ENCODE measurements at regions not wholly inside any gene's neighbourhood (a gene's known extent, or its start where the extent isn't known, plus 50 kb on each side); places are given as distances from the start of the nearest gene placed in this dataset.
"Not testable (repeated sequence)": the region's sequence is repeated elsewhere in the genome, so short reads cannot be mapped to it uniquely, and the experiment has no call there.

DNA sequence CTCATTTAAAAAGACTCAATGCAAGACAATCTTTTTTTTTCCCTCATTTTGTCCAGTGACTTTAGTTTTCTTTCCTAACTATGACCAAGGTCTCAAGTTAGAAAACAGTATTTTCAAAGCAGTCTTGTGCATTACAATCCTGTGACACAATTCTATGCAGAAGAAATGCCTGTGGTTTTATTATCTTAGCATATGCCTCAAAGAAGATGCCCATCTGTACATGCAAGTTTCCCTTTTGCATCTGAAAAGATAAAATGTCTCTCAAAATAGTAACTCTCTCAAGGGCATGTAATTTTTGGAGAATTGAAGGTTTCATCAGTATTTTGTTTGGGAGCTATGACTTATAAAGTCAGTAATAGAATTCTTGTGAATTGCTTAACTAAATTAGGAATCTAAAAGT lies 292.0 kb upstream of the SUCLG2 start:
- Mint-ChIP-seq H3K9me3 (peaks cover 5% of the 10 kb centered on the region), H3K36me3 (ENCODE audit: insufficient read depth) (no peaks in the 10 kb centered on the region), H3K4me3 (no peak overlapping the region), H3K27ac (ENCODE audit: low read depth) (no peak overlapping the region), H3K27me3 (no peaks in the 10 kb centered on the region), H3K4me1 (peaks cover 20% of the 10 kb centered on the region)
- DNase-seq (ENCODE audit: low spot score in 2 of 2) (no peak), ATAC-seq (replicated peaks; ENCODE audit: extremely low read depth, poor library complexity, severe bottlenecking) (no peak)

DNA sequence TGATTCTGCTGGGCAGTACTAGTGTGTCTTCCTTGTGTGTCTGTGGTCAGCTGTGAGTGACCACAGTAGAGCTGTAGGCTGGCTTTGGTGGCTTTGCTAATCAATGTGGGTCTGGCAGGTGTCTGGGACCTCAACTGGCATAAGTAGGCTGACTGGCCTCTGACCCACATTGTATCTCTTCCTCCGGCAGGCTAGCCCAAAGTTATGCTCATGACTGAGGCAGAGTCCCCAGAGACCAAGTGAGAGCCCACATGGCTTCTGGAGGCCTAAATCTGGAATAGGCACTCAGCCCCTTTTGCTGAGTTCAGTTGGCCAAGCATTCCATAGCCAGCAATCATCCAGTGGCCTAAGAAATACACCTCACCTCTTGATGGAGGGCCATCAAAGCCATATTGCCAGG lies 289.1 kb upstream of the SUCLG2 start:
- H3K27ac Mint-ChIP-seq (ENCODE audit: low read depth), result no peak overlapping the region
- no peaks in the 10 kb centered on the region for H3K27me3 Mint-ChIP-seq
- H3K9me3 Mint-ChIP-seq, result peaks cover 5% of the 10 kb centered on the region
- peaks cover 18% of the 10 kb centered on the region for H3K4me1 Mint-ChIP-seq
- ATAC-seq (replicated peaks; ENCODE audit: extremely low read depth, poor library complexity, severe bottlenecking) (no peak), DNase-seq (ENCODE audit: low spot score in 2 of 2) (no peak)
- H3K4me3 Mint-ChIP-seq, result no peak overlapping the region
- no peaks in the 10 kb centered on the region for H3K36me3 Mint-ChIP-seq (ENCODE audit: insufficient read depth)

DNA sequence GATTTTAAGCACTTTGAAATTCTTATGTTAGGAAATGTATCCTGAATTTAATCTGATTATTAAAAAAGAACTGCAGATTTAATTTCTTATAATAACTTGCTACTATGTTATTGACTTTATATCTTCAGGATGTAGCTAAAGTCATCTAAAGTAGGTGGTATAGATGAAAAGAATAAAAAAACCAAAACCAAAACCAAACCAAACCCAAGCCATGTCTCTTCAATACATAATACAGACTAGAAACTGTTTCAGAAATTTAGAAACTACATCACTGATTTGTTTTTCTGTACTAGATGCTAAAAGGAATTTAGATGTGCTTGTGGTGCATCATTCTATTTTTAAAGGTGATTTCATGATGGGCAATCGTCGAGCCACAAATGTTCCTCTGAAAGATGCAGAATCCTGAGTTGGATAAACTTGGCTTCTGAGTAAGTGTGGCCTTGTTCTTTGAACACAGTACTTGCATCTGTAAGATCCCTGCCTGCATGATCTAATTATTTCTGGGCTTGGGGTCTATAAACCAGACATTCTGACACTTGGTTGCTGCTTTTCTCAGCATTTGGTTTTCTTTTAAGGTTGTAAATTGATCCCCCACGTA lies 287.1 kb upstream of the SUCLG2 start:
- Mint-ChIP-seq H3K9me3 (peaks cover 5% of the 10 kb centered on the region), H3K4me1 (peaks cover 5% of the 10 kb centered on the region), H3K36me3 (ENCODE audit: insufficient read depth) (no peaks in the 10 kb centered on the region), H3K27ac (ENCODE audit: low read depth) (no peak overlapping the region), H3K27me3 (no peaks in the 10 kb centered on the region), H3K4me3 (no peak overlapping the region)
- ATAC-seq (replicated peaks; ENCODE audit: extremely low read depth, poor library complexity, severe bottlenecking) (no peak), DNase-seq (ENCODE audit: low spot score in 2 of 2) (no peak)

DNA sequence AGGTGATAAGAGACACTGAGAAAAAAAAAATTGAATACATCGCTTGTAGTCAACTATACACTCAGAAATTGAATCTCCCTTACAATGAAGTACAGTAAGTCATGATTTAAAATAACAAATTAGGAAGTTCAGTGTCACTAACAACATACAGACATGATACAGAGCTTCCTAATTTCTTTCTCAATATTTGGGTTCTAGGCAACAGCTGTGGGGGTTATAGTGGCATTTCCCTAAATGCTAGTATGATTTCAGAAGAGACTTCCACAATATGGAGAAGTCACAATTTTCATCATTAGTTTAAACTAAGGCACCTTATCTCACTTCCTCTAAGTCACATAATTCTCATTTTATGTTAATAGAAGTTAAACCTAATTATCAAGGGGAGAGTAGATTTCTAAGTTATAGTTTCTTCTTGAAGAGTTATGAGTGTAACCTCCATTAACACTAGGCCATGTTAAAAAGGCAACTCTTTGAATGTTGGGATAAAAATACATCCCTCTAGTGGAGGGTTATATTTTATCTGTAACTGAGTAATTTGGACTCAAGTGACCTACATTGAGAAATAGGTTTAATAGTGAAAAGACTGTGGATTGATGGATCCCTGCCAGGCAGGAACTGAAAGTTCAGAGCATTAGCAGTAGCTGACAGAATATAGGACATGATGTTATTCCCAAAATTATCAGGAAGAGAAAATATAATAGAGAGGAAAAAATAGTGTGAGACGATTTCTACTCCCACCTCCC lies 286.0 kb upstream of the SUCLG2 start:
- ATAC-seq (replicated peaks; ENCODE audit: extremely low read depth, poor library complexity, severe bottlenecking) (no peak), DNase-seq (ENCODE audit: low spot score in 2 of 2) (no peak)
- Mint-ChIP-seq H3K4me3 (no peak overlapping the region), H3K27me3 (no peaks in the 10 kb centered on the region), H3K36me3 (ENCODE audit: insufficient read depth) (no peaks in the 10 kb centered on the region), H3K27ac (ENCODE audit: low read depth) (no peak overlapping the region), H3K4me1 (peaks cover 5% of the 10 kb centered on the region), H3K9me3 (peaks cover 2% of the 10 kb centered on the region)

DNA sequence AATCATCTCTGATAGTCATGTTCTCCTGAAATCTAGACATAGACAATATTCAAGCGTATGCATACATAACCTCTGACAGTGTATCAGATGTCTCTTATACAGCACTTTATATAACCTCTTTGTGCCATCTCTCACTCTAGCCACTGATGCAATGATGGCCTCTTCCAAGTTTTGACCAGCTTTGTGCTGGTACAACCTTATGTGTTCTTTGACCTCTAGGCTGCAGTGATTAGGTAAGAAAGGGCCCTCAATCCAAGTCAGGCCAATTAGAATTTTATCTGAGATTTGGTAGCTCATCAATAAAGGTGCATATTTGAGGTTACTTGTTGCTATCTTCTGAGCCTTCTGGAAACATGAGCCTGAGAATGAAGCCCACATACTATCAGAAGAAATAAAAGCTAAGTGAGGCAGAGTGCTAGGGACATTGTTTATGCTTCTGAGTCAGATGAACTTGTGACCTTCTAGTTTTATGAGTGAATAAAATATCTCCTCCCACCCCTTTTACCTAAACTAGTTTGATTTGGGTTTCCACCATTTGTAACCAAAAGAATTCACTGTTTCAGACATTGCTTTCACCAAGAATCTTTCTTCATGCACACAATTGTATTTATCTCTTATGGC lies 283.2 kb upstream of the SUCLG2 start:
- Mint-ChIP-seq H3K36me3 (ENCODE audit: insufficient read depth) (no peaks in the 10 kb centered on the region), H3K9me3 (no peaks in the 10 kb centered on the region), H3K27ac (ENCODE audit: low read depth) (no peak overlapping the region), H3K4me1 (peaks cover 5% of the 10 kb centered on the region), H3K27me3 (no peaks in the 10 kb centered on the region), H3K4me3 (no peak overlapping the region)
- ATAC-seq (replicated peaks; ENCODE audit: extremely low read depth, poor library complexity, severe bottlenecking) (no peak), DNase-seq (ENCODE audit: low spot score in 2 of 2) (no peak)

DNA sequence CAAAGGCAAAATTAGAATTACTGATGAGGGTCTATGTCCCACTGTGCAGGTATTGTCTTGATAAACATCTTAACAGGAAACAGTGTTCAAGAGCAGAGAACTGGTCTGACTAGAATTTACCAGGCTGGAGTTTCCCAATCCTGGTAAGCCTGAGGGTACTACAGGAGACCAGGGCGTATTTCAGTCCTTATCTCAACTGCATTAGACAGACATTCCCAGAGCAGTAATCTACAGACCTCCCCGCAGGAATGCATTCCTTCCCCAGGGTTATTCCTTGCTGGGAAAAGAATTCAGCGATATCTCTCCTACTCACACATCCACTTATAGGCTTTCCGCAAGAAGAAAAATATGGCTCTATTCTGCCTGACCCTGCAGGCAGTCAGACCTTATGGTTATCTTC lies 276.0 kb upstream of the SUCLG2 start:
- H3K27me3 Mint-ChIP-seq, result peaks cover 17% of the 10 kb centered on the region
- not testable (repeated sequence) for H3K4me1 Mint-ChIP-seq

DNA sequence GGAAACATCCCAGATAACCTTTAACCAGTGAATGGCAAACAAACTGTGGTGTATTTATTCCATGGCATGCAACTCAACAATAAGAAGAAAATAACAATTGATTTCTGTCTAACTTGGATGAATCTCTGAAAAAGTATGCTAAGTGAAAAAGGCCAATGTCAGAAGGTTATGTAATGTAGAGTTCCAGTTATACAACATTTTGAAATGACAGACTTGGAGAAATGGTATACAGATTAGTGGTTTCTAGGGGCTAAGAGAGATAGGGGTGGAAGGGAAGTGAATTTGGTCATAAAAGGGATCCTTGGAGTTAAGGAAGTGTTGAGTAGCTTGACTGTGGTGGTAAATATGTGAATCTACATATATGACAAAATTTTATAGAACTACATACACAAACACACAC lies 269.4 kb upstream of the SUCLG2 start:
- no peaks in the 10 kb centered on the region for H3K36me3 Mint-ChIP-seq (ENCODE audit: insufficient read depth)
- no peaks in the 10 kb centered on the region for H3K9me3 Mint-ChIP-seq
- no peaks in the 10 kb centered on the region for H3K4me1 Mint-ChIP-seq
- DNase-seq (ENCODE audit: low spot score in 2 of 2), result no peak
- H3K27ac Mint-ChIP-seq (ENCODE audit: low read depth), result no peak overlapping the region
- H3K27me3 Mint-ChIP-seq, result peaks cover 37% of the 10 kb centered on the region
- H3K4me3 Mint-ChIP-seq, result no peak overlapping the region
- no peak for ATAC-seq (replicated peaks; ENCODE audit: extremely low read depth, poor library complexity, severe bottlenecking)

More for the DNA sequence above, 276.0 kb upstream of the SUCLG2 start:
- not testable (repeated sequence) for DNase-seq (ENCODE audit: low spot score in 2 of 2); H3K4me3 Mint-ChIP-seq; ATAC-seq (replicated peaks; ENCODE audit: extremely low read depth, poor library complexity, severe bottlenecking); H3K36me3 Mint-ChIP-seq (ENCODE audit: insufficient read depth); H3K9me3 Mint-ChIP-seq; H3K27ac Mint-ChIP-seq (ENCODE audit: low read depth)

DNA sequence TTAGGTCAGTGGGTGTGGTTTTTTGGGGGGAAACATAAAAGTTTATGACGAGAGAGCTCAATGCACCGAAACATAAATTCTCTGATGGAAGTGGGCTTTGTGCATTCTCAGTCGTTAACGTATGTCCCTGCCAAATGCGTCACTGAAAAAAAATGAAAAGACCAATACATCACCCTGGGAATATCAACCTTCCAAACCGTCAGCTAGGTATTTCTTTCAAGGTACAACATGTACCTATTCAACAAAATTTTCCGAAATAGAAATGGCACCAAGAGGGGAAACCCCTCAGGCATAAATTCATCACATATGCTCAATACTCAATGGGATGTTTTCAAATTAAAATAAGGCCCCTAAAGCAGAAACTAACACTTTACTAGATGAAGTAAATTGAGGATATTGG lies 266.6 kb upstream of the SUCLG2 start:
- ATAC-seq (replicated peaks; ENCODE audit: extremely low read depth, poor library complexity, severe bottlenecking) (no peak), DNase-seq (ENCODE audit: low spot score in 2 of 2) (no peak)
- H3K4me1 Mint-ChIP-seq, result no peaks in the 10 kb centered on the region
- H3K9me3 Mint-ChIP-seq, result no peaks in the 10 kb centered on the region
- H3K36me3 Mint-ChIP-seq (ENCODE audit: insufficient read depth), result no peaks in the 10 kb centered on the region
- no peak overlapping the region for H3K4me3 Mint-ChIP-seq
- H3K27ac Mint-ChIP-seq (ENCODE audit: low read depth), result no peak overlapping the region
- H3K27me3 Mint-ChIP-seq, result peaks cover 26% of the 10 kb centered on the region

DNA sequence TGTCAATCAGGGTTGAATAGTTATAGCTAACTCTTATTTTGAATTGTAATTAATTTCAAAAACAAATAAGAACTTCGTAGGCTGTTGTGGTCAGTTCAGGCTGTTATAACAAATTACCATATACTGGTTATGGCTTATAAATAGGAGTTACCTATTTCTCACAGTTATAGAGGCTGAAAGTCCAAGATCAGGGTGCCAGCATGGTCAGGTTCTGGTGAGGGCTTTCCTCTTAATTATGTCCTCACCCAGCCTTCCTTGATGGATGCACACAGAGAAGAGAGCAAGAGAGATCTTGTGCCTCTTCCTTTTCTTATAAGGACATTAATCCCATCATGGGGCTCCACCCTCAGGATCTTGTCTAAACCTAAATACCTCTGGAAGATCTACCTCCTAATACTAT lies 265.9 kb upstream of the SUCLG2 start:
- peaks cover 19% of the 10 kb centered on the region for H3K27me3 Mint-ChIP-seq

DNA sequence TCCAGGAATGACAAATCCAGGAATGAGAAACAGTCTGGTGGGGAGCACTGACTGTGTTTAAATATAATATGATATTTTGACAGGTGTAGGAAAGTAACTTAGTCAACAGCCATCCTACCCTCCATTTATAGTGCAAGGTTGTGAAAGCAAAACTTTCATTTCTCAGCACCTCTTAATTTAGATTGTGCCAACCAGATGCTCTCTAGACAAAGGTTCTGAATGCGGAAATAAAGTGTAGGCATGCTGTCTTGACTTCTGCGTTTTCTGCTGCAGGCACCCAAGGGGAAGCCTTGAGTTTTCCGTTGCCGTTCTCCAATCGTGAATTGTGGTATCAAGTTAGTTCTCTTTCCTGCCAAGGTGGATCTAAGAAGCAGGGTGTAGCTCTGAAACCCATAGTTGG lies 261.9 kb upstream of the SUCLG2 start:
- no peaks in the 10 kb centered on the region for H3K4me1 Mint-ChIP-seq
- peaks cover 2% of the 10 kb centered on the region for H3K36me3 Mint-ChIP-seq (ENCODE audit: insufficient read depth)

More for the DNA sequence above, 265.9 kb upstream of the SUCLG2 start:
- Mint-ChIP-seq H3K36me3 (ENCODE audit: insufficient read depth) (no peaks in the 10 kb centered on the region), H3K4me1 (no peaks in the 10 kb centered on the region), H3K27ac (ENCODE audit: low read depth) (no peak overlapping the region), H3K4me3 (no peak overlapping the region), H3K9me3 (no peaks in the 10 kb centered on the region)
- ATAC-seq (replicated peaks; ENCODE audit: extremely low read depth, poor library complexity, severe bottlenecking), result no peak
- no peak for DNase-seq (ENCODE audit: low spot score in 2 of 2)

DNA sequence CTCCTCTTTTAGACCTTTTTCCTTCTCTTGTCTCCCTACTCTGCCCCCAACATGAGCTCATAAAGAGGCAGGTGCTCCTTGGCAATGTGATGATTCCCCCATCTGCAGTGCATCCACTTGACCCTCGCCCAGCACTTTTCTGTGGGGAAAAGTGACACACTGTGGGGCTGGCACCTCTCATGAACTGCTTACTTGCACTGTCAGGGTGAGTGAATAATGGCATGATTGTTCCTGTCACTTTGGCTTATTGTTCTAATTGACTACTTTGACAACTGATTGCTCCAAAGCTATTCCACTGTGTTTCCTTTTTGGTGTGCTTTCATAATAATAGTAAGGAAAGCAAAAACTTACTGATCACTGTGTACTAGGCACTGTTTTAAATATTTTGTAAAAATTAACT lies 253.3 kb upstream of the SUCLG2 start:
- peaks cover 31% of the 10 kb centered on the region for H3K27me3 Mint-ChIP-seq
- no peak overlapping the region for H3K4me3 Mint-ChIP-seq
- ATAC-seq (replicated peaks; ENCODE audit: extremely low read depth, poor library complexity, severe bottlenecking) (no peak), DNase-seq (ENCODE audit: low spot score in 2 of 2) (no peak)
- no peaks in the 10 kb centered on the region for H3K9me3 Mint-ChIP-seq
- H3K27ac Mint-ChIP-seq (ENCODE audit: low read depth), result no peak overlapping the region
- no peaks in the 10 kb centered on the region for H3K36me3 Mint-ChIP-seq (ENCODE audit: insufficient read depth)
- H3K4me1 Mint-ChIP-seq, result no peaks in the 10 kb centered on the region

More for the DNA sequence above, 261.9 kb upstream of the SUCLG2 start:
- Mint-ChIP-seq H3K4me3 (no peak overlapping the region), H3K27ac (ENCODE audit: low read depth) (no peak overlapping the region), H3K27me3 (peaks cover 10% of the 10 kb centered on the region), H3K9me3 (no peaks in the 10 kb centered on the region)
- DNase-seq (ENCODE audit: low spot score in 2 of 2) (no peak), ATAC-seq (replicated peaks; ENCODE audit: extremely low read depth, poor library complexity, severe bottlenecking) (no peak)

DNA sequence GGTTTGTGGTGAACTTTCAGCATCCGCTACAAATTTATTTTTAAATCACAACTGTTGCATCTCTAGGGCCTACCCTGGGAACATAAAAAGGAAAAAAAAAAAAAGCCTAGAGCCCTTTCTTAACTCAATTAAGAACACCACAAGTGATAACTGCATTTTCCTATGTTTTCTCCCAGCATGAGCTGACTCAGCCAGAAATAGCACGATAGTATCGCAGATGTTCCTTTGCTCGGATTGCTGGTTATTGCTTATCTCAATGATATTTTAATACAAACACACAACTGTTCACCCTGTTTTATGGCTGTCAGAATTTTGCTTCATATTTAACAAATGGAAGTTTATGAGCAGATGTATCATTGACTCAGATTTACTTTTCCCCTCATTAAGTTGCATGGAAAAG lies 251.8 kb upstream of the SUCLG2 start:
- Mint-ChIP-seq H3K4me1 (no peaks in the 10 kb centered on the region), H3K4me3 (no peak overlapping the region), H3K9me3 (no peaks in the 10 kb centered on the region), H3K27ac (ENCODE audit: low read depth) (no peak overlapping the region), H3K27me3 (peaks cover 31% of the 10 kb centered on the region), H3K36me3 (ENCODE audit: insufficient read depth) (no peaks in the 10 kb centered on the region)
- ATAC-seq (replicated peaks; ENCODE audit: extremely low read depth, poor library complexity, severe bottlenecking), result no peak
- no peak for DNase-seq (ENCODE audit: low spot score in 2 of 2)

DNA sequence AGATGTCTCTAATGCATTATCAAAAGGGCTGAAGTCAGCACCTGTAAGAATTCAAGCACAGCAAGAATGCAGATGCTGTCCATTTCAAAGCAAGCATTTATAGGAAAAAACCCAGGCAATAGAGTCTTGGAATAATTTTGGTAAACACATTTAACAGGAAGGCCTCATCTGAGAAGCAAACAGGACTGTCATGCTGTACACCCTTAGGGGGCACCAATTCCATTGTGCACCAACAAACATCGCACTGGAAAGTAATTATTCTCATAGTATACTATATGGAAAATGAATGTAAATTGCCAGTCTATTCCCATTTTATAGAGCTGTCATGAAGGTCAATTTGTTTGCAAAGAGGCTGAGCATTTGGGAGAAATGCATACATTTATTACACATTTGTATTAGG lies 247.3 kb upstream of the SUCLG2 start:
- Mint-ChIP-seq H3K36me3 (ENCODE audit: insufficient read depth) (no peaks in the 10 kb centered on the region), H3K9me3 (no peaks in the 10 kb centered on the region), H3K4me1 (no peaks in the 10 kb centered on the region), H3K27ac (ENCODE audit: low read depth) (no peak overlapping the region), H3K4me3 (no peak overlapping the region), H3K27me3 (no peaks in the 10 kb centered on the region)
- ATAC-seq (replicated peaks; ENCODE audit: extremely low read depth, poor library complexity, severe bottlenecking) (no peak), DNase-seq (ENCODE audit: low spot score in 2 of 2) (no peak)

All from central memory CD8-positive, alpha-beta T cell (primary cell).